ENCODE measurements at regions not wholly inside any gene's neighbourhood (a gene's known extent, or its start where the extent isn't known, plus 50 kb on each side); places are given as distances from the start of the nearest gene placed in this dataset.

DNA sequence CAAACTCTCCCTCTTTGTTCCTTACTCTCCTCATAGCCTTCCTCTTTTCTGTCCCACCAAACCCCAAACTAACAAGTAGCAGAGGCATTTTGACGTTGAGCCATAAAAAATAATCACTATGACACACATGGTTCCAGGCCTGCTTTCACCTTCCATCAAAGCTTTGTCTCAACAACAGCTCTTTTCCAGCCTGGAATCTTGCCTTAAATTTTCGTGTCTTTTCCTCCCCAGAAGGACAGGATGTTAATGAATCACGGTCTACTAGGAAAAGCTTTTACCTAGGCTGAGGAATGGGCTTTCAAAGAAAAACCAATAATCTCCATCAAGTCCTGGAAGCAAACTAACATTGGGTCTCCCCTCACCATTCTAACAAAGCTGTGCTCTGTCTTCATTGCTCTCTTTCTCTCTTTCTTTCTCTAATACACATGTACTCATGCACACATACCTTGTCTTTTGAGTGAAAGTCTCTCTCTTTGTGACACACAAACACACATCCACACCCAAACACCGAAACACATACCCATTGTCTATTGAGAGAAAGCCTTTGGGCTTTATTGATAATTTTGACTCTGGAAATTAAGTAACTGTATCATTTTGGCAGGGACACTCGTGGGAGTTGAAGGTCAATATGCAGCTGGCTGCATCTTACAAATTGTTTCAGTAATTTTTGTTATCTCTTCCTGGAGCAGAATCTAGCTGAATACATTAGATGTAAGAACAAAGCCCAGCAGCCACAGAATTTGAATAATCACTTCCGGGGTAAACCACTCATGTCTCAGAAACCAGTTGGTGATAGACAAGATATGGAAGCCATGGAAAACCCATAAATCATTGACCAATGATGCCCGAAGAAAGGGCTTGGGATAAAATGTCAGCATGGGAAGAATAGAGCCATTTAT lies 107.4 kb upstream of the SLC4A7 start:
- DNase-seq (ENCODE audit: low read depth) (peak; percentile 61), FAIRE-seq (no peak)
- Mint-ChIP-seq H3K9me3 (ENCODE audit: unreplicated experiment) (no peaks in the 10 kb centered on the region), H3K4me3 (ENCODE audit: unreplicated experiment) (no peak overlapping the region), H3K36me3 (ENCODE audit: low read depth, unreplicated experiment) (no peaks in the 10 kb centered on the region), H3K27me3 (ENCODE audit: low read depth, unreplicated experiment) (no peaks in the 10 kb centered on the region), H3K4me1 (ENCODE audit: low read depth, unreplicated experiment) (peaks cover 28% of the 10 kb centered on the region), H3K27ac (ENCODE audit: unreplicated experiment) (peak overlapping the region; percentile 98)
- Histone ChIP-seq H3K27me3 (ENCODE audit: insufficient read depth, low read length) (no peaks in the 10 kb centered on the region), H4K20me1 (ENCODE audit: insufficient read depth, low read length) (no peaks in the 10 kb centered on the region), H3K4me2 (ENCODE audit: low read length) (peak overlapping the region; percentile 75), H3K79me2 (ENCODE audit: insufficient read depth, low read length) (no peaks in the 10 kb centered on the region), H3K4me1 (ENCODE audit: insufficient read depth, low read length) (peaks cover 31% of the 10 kb centered on the region), H3K4me3 (ENCODE audit: insufficient read depth, low read depth, low read length) (no peak overlapping the region), H2AFZ (ENCODE audit: low read depth, low read length) (peak overlapping the region; percentile 40), H3K36me3 (ENCODE audit: insufficient read depth, low read length) (no peaks in the 10 kb centered on the region), H3K27ac (ENCODE audit: low read depth, low read length) (peak overlapping the region; percentile 79), H3K9me3 (ENCODE audit: insufficient read depth, low read depth, low read length) (no peaks in the 10 kb centered on the region), H3K9ac (ENCODE audit: low read length) (no peak overlapping the region)
- TF ChIP-seq, protein P1, sequence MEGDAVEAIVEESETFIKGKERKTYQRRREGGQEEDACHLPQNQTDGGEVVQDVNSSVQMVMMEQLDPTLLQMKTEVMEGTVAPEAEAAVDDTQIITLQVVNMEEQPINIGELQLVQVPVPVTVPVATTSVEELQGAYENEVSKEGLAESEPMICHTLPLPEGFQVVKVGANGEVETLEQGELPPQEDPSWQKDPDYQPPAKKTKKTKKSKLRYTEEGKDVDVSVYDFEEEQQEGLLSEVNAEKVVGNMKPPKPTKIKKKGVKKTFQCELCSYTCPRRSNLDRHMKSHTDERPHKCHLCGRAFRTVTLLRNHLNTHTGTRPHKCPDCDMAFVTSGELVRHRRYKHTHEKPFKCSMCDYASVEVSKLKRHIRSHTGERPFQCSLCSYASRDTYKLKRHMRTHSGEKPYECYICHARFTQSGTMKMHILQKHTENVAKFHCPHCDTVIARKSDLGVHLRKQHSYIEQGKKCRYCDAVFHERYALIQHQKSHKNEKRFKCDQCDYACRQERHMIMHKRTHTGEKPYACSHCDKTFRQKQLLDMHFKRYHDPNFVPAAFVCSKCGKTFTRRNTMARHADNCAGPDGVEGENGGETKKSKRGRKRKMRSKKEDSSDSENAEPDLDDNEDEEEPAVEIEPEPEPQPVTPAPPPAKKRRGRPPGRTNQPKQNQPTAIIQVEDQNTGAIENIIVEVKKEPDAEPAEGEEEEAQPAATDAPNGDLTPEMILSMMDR (IDR thresholded peaks at IDR 0.05; ENCODE audit: insufficient read depth, low read depth, low read length): no peak
- no peak for TF ChIP-seq EZH2 (IDR thresholded peaks at IDR 0.05; ENCODE audit: insufficient read depth, low read length)

DNA sequence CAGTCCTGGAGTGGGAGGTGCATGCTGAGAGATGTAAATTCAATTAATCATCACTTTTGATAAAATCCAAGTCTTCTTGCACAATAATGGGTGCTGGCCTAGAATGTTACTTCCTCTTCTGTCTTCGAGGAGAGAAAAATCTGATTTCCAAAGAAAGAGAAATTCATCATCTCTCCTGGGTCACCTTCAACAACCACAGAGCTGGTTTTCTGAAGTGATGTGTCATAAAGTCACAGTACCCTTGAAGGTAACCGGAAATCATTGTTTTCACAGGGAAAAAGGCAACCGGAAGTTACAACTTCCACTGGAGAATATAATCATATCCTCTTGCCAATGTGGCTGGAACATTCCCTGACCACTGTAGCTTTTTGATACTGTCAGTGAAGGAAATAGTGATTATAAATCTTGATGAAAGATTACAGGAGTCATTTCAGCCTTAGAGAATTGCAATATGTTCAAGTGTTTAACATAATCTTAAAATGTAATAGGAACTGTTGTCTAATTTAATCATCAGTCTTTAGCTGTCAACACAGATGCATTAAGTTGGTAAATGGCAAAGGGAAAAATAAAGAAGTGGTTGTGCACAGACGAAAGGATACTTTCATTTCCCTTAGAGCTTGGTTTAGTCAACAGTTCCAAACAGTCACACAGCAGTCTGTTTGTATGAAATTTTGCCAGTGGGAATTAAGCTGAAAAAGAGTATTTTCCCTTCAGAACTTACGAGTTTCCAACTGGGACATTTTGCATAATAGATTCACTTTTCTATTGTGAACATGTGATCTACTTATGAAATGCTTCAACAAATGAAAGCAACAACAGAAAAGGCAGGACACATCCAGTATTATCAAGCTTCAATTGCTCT lies 106.5 kb upstream of the SLC4A7 start:
- FAIRE-seq: peak; percentile 86
- peak overlapping the region; percentile 79 for H3K27ac ChIP-seq (ENCODE audit: low read depth, low read length)
- H3K36me3 Mint-ChIP-seq (ENCODE audit: low read depth, unreplicated experiment): no peaks in the 10 kb centered on the region

More for the DNA sequence above, 106.5 kb upstream of the SLC4A7 start:
- no peaks in the 10 kb centered on the region for H3K79me2 ChIP-seq (ENCODE audit: insufficient read depth, low read length)
- H3K36me3 ChIP-seq (ENCODE audit: insufficient read depth, low read length): no peaks in the 10 kb centered on the region
- Mint-ChIP-seq H3K27me3 (ENCODE audit: low read depth, unreplicated experiment) (no peaks in the 10 kb centered on the region), H3K4me1 (ENCODE audit: low read depth, unreplicated experiment) (peaks cover 26% of the 10 kb centered on the region), H3K27ac (ENCODE audit: unreplicated experiment) (peak overlapping the region; percentile 98), H3K4me3 (ENCODE audit: unreplicated experiment) (no peak overlapping the region), H3K9me3 (ENCODE audit: unreplicated experiment) (no peaks in the 10 kb centered on the region)
- DNase-seq (ENCODE audit: low read depth): peak; percentile 65
- peak overlapping the region; percentile 40 for H2AFZ ChIP-seq (ENCODE audit: low read depth, low read length)
- no peaks in the 10 kb centered on the region for H4K20me1 ChIP-seq (ENCODE audit: insufficient read depth, low read length)
- TF ChIP-seq, protein P1 (IDR thresholded peaks at IDR 0.05; ENCODE audit: insufficient read depth, low read depth, low read length): no peak
- TF ChIP-seq EZH2 (IDR thresholded peaks at IDR 0.05; ENCODE audit: insufficient read depth, low read length): no peak
- H3K9ac ChIP-seq (ENCODE audit: low read length): peak overlapping the region; percentile 49
- no peaks in the 10 kb centered on the region for H3K9me3 ChIP-seq (ENCODE audit: insufficient read depth, low read depth, low read length)
- H3K27me3 ChIP-seq (ENCODE audit: insufficient read depth, low read length): no peaks in the 10 kb centered on the region
- peaks cover 25% of the 10 kb centered on the region for H3K4me1 ChIP-seq (ENCODE audit: insufficient read depth, low read length)
- peak overlapping the region; percentile 75 for H3K4me2 ChIP-seq (ENCODE audit: low read length)
- H3K4me3 ChIP-seq (ENCODE audit: insufficient read depth, low read depth, low read length): no peak overlapping the region

All from astrocyte (in vitro differentiated cells and primary cell).